ENCODE measurements at regions not wholly inside any gene's neighbourhood (a gene's known extent, or its start where the extent isn't known, plus 50 kb on each side); places are given as distances from the start of the nearest gene placed in this dataset.
"Not testable (repeated sequence)": the region's sequence is repeated elsewhere in the genome, so short reads cannot be mapped to it uniquely, and the experiment has no call there.

DNA sequence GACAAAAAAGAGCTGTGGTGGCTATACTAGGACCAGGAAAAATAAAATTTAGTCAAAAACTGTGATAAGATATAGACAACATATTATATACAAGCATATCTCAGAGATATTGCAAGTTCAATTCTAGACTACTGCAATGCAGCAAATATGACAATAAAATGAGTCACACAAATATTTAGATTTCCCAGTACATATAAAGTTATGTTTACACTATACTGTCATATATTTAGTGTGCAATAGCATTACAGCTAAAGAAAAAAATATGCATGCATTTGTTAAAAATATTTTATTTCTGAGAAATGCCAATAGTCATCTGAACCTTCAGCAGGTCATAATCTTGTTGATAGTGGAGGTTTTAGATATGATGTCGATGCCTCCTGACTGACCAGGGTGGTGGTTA, 72.1 kb downstream of the AKR1C4 start:
- no peak for DNase-seq (ENCODE audit: low spot score)

DNA sequence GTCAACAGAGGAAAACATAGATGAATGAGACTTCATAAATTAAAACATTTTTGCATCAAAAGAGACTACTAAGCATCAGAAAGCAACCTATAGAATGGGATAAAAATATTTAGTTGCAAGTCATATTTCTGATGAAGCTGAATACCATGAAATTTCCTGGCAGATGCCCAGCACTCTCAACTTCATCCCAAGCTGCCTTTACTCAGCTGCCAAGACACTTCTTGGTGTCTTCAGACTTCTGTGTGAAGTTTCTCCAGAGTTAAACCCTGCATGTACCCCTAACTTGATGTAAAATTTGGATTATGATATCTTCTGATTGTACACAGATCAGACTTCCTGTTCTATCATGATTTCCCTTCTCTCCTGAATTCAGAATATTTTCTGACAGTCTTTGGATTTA, 73.2 kb downstream of the AKR1C4 start:
- DNase-seq (ENCODE audit: low spot score), result no peak

DNA sequence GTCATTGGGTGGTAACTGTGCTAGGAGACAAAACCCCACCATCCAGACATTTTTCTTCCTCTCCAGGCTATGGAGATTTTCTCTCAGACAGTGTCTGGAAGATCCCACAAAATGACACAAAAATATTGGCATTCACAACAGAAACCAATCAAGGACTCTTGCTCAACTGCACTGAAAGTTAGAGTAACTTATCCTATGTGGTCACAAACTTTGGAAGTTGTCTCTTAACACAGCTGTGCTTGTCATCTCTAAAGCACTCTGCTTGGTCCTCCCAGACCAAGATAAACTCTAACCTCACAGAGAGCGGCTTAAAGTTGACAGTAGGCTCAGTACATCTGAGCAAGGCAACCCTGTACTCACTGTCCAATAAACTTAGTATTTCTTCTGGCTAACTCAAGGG, 74.9 kb downstream of the AKR1C4 start:
- no peak for DNase-seq (ENCODE audit: low spot score)

DNA sequence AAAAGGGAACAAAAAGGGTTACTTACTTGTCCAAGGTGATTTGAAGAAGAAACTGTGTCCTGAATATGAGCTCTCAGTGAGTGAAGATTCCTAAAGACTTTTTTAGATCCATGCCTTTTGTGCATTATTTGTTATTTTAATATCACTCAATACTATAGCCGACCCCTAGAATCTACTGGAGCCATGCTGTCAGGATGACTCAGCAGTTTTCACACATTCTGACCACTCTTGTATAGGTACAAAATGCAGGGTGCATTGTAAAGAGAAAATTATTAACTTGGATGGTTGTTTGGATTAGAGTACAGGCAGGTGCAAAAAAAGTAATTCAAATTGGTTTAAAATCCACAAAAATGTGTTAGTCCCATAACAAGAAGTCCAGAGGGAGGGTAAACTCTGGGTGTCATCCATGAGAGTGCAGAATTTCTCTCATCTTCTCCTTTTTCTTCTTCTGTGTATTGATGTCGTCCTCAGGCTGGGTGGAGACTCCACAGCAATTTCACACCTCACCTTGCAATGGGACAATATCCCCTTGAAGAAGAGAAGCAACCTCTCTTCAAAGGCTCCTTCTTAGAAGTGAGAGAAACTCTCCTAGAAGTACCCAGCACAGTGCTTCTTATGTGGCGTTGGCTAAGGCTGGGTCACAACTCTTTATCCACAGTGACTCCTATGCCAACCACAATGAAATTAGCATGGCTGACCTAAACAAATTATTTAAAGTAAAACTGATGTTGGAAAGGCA, 75.6 kb downstream of the AKR1C4 start:
- no peak for DNase-seq (ENCODE audit: low spot score)

DNA sequence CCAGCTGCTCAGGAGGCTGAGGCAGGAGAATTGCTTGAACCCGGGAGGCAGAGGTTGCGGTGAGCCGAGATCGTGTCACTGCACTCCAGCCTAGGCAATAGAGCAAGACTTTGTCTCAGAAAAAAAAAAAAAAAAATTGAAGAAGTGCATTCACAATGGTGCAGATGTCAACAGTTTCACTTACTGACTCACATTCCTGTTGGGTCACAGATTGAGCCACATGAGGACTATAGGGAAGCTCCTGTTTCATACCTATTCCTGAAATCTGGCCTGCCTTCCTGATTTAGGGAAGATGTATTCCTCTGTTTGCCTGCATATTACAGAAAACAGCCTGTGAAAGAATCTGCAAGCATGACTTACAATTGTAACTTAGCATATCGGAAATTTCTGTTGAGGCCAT, 78.2 kb downstream of the AKR1C4 start:
- DNase-seq (ENCODE audit: low spot score), result no peak

DNA sequence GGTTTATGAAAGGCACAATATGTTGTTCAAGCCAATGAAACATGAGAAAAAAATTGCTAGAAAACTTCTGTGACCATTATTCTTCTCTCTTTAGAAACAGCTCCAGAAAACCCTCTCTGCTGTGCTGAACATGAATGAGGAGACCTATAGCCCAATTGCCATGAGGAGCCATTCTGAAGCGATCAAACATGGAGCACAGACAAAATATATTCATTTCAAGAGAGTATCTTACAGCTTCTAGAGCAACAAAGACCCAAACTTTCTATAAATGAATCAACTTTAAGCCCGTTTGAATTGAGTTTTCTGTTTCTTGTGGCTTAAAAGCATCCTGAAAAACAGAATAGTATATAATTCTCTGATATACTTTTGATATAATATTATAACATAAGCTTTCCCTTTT, 83.4 kb upstream of the UCN3 start:
- DNase-seq (ENCODE audit: low spot score), result no peak

DNA sequence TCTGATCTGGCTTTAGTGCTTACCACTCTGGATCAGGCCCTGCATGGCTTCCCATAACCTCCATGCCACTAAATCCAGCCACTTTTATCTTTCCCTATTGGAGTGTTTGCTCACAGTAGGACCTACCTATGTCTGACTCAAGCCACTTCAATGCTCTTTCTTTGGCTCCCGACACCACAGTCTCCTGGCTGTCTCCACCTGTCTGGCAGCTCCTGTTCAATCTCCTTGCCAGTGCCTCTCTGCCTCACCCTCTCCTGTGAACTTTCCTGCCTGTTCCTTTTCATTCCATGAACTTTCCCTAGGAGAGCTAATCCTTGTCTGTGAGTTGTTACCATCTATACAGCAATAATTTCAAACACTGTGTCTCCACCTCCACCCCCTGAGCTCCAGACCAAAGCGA, 82.6 kb upstream of the UCN3 start:
- DNase-seq (ENCODE audit: low spot score), result no peak

DNA sequence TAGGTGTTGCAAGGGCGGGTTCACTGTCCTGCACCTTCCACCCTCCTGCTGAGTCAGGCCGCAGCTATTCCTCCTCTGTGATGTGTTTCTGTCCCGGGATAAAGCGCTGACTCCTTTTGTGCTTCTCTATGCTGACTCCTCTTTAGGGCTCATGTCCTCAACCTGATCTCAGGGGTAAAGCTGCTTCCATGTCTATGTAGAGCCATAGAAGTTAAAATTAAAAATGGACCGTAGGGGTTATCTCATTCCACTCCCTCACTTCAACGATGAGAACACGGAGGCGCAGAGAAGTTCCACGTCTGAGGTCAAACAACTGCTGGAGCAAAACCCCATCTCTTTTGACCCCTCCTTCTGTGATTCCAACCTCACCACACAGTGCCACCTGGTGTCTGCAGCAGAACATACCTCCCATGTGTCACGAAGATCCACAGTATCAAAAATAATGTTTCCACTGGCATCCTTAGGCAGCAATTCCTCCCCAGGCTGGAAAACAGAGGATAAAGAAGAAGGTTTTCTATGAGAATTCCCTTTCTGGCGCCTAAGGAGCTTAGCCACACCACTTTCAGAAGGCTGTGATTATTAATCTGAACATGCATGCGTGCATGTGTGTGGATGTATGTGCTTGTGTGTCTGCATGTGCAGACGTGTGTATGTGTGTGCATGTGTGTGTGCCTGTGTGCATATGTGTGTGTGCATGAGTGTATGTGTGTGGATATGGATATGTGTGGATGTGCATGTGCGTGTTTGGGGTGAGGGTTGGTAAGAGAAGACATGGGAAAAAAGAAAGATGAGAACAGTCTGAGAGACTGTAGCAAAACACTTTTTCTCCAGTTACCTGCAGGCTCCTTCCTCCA, 81.2 kb upstream of the UCN3 start:
- peak; percentile 27 for DNase-seq (ENCODE audit: low spot score)

DNA sequence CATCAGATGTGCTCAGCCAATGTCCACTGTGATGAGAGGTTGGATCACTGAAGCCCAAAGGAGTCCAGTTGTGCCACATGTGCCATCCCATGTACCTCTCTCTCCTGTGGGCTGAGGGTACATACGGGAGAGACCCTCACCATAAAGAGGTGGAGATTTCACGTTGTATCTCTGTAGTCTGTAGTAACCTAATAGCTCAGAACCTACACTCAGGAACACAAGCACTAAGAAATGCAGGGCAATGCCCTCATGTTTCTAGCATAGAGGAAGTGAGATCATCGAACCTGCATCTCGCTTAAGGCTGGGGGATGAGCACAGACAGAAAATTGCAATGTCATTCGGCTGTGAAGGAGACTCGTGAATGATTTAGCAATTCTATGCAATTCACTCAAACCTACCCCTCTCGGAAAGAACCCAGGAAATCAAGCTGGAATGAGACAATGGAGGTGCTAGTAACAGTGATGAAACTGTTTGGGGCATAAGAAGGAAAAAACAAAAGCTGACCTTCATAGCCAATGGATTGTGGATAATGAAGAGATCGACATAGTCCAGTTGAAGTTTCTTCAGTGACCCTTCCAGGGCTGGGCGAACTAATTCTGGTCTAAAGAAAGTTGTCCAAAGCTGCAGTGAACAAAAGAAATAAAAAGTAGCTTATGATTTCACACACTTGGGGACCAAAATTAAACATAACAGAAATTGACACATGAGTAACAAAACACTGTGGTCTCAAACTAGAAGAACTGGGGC, 80.3 kb upstream of the UCN3 start:
- no peak for DNase-seq (ENCODE audit: low spot score)

DNA sequence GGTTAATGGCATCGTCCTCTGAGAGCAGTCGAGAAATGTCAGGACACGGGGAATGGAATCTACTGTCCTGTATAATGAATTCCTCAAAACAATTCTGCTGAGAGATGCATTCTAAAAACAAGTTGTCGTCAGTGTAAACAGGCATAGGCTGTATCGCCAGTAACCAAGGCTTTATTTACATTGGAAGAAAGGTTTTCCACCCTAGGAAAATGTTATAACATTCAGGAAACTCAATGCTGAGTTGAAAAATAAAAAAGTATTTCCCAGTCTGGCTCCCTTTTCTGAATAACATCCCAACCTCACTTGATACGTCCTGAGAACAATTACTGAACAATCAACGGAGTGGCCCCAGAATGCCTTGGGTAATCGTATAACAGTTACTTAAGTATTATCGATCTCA, 79.6 kb upstream of the UCN3 start:
- DNase-seq (ENCODE audit: low spot score), result no peak

DNA sequence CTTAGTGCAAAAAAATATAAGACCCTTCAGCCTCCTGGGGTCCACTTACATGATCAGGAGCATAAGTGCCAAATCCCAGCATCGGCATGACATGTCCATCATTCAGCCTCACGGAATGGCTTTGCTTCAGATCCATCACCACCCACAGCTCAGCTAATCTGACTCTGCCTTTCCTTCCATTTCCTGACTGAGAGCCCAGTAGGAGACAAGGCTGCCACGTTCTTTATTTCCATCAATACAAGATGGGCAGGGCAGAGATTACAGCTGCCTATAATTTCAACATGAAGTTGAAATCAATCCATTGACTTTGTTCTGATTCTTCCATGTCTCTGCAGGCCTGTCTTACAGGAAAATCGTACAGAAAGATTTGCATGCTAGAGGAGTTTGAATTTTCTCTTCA, 76.4 kb upstream of the UCN3 start:
- no peak for DNase-seq (ENCODE audit: low spot score)

DNA sequence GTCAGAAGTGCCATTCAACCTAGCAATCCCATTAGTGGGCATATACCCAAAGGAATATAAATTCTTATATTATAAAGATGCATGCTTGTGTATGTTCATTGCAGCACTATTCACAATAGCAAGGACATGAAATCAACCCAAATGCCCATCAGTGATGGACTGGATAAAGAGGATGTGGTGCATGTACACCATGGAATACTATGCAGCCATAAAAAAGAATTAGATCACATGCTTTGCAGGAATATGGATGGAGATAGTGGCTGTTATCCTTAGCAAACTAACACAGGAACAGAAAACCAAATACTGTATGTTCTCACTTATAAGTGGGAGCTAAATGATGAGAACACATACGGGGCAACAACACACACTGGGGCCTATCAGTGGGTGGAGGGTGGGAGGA, 75.5 kb upstream of the UCN3 start:
- not testable (repeated sequence) for DNase-seq (ENCODE audit: low spot score)

DNA sequence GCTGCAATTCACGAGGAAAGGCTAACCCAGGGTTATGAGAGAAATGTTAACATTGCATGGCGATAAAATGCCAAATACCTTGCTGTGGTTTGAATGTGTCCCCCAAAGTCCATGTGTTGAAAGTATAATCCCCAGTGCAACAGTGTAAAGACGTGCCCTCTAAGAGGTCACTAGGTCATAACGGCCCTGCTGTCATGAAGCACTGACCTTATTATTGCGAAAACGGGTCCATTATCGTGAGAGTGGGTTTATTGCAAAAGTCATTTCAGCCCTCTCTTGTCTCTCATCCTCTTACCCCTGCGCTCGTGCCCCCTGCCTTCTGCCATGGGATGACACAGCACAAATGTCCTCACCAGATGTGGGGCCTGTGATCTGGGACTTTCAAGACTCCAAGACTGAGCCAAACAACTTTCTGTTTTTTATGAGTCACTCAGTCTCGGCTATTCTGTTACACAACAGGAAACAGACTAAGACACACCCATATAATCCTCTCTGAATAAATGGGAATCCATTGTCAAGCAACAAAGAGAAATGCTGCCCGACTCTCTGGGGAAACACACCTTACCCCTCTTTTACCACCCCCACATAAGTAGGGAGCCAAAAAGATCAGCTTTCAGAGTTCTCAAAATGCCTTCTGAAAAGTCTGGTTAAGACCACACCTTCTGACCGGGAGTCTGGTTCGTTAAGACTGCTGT, 73.1 kb upstream of the UCN3 start:
- peak; percentile 14 for DNase-seq (ENCODE audit: low spot score)

DNA sequence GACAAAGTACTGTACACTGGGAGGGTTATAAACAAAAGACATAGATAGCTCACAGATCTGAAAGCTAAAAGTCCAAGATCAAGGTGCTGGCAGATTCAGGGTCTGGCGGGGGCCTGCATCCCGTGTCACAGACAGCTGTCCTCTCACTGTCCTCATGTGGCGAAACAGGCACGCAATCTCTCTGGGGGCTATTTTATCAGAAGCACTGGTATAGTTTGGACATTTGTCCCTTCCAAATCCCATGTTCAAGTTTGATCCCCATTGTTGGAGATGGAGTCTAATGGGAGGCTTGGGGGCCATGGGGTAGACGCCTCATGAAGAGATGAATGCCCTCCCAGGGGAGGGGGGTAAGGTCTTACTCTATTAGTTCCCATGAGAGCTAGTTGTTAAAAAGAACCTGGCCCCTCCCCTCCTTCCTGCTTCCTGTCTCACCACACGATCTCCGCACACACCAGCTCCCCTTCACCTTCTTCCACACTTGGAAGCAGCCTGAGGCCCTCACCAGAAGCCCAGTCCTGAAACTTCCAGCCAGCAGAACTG, 72.5 kb upstream of the UCN3 start:
- no peak for DNase-seq (ENCODE audit: low spot score)

DNA sequence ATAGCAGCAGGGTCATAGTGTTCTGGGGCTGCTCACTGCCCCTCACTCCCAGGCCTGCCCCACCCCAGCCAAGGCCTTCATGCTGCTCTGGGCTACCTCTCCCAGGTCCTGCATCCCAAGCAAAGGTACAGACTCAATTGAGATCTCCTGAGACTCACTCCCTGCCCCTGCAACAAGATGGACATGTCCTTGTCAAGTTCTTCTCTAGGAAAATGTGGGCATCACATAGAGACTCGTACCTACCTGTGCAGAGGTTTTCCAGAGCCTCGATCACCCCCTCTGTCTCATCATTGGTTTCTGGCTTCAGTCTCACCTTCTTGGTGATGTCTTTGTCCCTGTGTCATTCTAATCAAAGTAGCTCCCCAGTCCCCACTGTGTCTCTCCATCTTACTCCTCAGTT, 71.8 kb upstream of the UCN3 start:
- not testable (repeated sequence) for DNase-seq (ENCODE audit: low spot score)

DNA sequence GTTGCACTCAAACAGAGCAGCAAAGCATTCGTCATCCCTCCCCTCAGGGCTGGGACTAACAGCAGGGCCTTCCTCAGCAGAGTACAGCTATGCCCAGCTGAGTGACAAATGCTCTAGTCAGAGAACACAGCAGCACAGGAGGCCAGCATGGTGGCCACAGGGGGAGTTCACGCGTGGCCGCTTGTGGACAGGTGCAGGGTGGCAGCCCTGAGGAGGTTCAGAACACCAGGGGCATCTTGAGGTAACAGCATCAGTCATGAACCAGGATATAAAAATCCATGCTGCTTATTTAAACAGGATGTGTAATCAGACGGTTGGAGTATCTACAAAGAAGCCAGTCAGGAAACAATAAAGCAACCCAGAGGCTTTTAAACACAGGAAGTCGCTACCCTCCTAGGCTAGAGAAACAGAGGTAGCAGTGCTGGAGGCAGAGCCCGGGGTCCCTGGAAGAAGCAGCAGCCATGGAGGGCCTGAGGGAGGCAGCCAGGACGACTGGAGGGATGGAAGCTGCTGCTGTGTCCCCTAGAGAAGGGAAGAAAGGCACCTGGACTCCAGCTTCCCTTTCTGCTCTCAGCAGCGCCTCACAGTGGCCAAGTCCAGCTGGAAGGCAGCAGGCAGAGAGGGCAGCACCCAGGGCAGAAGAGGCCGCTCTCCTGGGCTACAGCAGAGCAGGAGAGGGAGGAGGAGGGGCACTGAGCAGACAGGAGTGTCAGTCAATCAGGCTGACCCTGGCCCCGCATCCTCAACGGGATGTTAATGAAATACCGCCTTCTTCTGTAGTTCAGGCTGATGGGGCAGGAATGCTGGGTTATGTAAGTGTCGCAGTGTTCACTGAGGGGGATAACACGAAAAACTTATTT, 70.8 kb upstream of the UCN3 start:
- DNase-seq (ENCODE audit: low spot score), result peak; percentile 33

DNA sequence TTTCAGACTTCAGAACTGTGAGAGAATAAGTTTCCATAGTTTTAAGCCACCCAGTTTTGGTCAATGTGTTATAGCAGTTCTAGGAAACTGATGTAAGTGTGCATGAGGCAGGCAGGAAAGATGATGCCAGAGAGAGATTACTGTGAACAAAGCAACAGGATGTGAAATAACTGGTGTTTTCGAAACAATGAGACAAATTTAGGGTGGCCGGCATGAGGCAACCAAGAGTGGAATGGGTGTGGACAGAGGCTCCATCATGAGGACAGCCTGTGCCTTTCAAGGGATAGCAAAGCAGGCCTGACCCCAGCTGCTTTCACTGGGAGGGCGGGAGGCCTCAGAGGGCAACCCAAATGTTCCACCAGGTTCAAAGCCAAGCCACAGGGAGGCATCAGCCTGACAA, 67.3 kb upstream of the UCN3 start:
- no peak for DNase-seq (ENCODE audit: low spot score)

DNA sequence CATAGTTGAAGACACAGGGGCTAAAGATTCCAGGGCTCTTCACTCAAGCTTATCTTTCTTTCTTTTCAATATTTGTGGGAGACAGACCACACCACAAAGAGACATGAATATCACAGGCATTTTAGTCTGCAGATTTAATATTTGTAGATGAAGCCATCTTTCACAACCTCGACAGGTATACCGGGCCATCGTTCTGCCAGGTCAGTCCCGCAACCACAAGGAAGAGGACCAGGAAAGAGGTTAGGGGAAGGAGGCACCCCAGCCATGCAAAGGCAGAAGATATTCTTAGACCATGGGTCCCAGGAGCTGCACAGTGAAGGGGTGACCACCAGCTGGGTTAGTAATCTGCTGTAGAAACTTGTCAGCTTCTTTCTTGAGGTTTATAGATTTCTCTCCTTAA, 66.8 kb upstream of the UCN3 start:
- no peak for DNase-seq (ENCODE audit: low spot score)

DNA sequence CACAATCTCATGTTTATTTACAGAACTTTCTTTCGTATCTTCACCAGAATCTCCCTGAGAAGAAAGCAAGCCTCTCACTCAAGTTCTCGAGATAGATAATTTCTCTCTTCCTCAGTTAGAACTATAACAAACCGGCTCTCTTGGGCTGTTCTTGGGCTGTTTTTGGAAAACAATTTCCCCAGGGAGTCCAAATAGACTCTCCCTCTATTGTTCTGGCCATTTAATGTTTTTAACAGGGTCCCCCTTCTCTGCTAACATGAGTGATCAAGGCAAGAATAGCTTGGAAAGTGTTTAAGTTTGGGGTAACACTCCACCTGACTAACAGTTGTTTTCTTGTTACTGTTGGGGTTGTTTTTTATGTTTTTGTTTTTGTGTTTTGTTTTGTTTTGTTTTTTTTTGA, 64.8 kb upstream of the UCN3 start:
- no peak for DNase-seq (ENCODE audit: low spot score)

DNA sequence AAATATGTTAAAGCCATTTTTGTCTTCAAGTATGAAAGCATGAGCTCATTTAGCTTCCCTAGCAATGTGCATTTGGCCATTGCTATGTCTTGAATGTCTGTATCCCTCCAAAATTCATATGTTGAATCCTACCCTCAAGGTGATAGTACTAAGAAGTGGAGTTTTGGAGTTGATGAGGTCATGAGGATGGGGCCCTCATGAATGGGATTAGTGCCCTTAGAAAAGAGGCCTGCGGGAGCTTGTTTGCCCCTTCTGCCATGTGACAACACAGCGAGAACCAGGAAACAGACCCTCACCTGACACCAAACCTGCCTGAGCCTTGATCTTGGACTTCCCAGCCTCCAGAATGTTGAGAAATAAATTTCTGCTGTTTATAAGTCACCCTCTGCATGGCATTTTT, 61.3 kb upstream of the UCN3 start:
- DNase-seq (ENCODE audit: low spot score), result no peak

DNA sequence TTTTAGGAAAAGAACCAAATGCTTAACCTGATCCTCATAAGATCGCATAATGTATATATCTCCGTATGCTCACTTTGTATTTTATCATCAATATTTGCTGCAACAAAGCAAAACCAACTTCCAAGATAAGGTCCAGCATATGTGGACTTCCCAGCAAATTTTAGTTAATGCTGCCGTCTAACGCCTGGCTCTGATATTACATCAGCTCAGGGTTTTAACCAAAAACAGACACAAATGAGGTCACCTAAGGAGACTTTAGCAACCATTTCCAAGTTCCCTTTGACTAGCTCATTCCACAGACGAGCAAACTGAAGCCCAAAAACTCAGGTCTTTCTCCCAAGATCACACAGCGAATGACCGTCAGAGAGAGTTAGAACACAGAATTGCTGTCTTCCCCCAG, 59.4 kb upstream of the UCN3 start:
- DNase-seq (ENCODE audit: low spot score), result no peak

Measured in HuH-7.5 (cell line).